ENCODE measurements at regions not wholly inside any gene's neighbourhood (a gene's known extent, or its start where the extent isn't known, plus 50 kb on each side); places are given as distances from the start of the nearest gene placed in this dataset.
"Not testable (repeated sequence)": the region's sequence is repeated elsewhere in the genome, so short reads cannot be mapped to it uniquely, and the experiment has no call there.

- no peaks in the 10 kb centered on the region for H3K9me3 ChIP-seq
- no peak overlapping the region for H3K4me3 ChIP-seq
- H3K27ac ChIP-seq, result no peak overlapping the region
- no peaks in the 10 kb centered on the region for H3K36me3 ChIP-seq
- TF ChIP-seq, protein P1, sequence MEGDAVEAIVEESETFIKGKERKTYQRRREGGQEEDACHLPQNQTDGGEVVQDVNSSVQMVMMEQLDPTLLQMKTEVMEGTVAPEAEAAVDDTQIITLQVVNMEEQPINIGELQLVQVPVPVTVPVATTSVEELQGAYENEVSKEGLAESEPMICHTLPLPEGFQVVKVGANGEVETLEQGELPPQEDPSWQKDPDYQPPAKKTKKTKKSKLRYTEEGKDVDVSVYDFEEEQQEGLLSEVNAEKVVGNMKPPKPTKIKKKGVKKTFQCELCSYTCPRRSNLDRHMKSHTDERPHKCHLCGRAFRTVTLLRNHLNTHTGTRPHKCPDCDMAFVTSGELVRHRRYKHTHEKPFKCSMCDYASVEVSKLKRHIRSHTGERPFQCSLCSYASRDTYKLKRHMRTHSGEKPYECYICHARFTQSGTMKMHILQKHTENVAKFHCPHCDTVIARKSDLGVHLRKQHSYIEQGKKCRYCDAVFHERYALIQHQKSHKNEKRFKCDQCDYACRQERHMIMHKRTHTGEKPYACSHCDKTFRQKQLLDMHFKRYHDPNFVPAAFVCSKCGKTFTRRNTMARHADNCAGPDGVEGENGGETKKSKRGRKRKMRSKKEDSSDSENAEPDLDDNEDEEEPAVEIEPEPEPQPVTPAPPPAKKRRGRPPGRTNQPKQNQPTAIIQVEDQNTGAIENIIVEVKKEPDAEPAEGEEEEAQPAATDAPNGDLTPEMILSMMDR (IDR thresholded peaks at IDR 0.05), result no peak
- TF ChIP-seq POLR2AphosphoS5 (IDR thresholded peaks at IDR 0.05; ENCODE audit: insufficient read depth in 1 of 2, low read depth in 1 of 2) (no peak), POLR2A (IDR thresholded peaks at IDR 0.05) (no peak)
- no peaks in the 10 kb centered on the region for H3K4me1 ChIP-seq
- intact Hi-C loops (cut with DNase I), result no loop called here
- DNase-seq (ENCODE audit: extremely low spot score in 2 of 2), result no peak
- H3K27me3 ChIP-seq, result no peaks in the 10 kb centered on the region
These were observed 699.0 kb upstream of the MIR17HG start for GRCh38 chr13:90648497-90648896.

DNA sequence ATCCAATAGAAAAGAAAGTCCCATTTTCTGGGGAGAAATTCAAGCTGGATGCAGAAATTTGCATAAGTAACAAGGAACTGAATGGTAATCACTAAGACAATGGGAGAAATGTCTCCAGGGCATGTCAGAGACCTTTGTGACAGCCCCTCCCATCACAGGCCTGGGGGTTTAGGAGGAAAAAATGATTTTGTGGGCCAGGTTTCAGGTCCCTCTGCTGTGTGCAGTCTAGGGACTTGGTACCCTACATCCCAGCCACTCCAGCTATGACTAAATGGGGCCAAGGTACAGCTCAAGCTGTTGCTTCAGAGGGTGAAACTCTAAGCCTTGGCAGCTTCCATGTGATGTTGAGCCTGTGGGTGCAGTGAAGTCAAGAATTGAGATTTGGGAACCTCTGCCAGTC lies 695.5 kb upstream of the MIR17HG start:
- intact Hi-C loops (cut with DNase I), result no loop called here
- no peaks in the 10 kb centered on the region for H3K9me3 ChIP-seq
- no peaks in the 10 kb centered on the region for H3K27me3 ChIP-seq
- H3K4me1 ChIP-seq, result no peaks in the 10 kb centered on the region
- no peak for DNase-seq (ENCODE audit: extremely low spot score in 2 of 2)
- TF ChIP-seq POLR2A (IDR thresholded peaks at IDR 0.05) (no peak), POLR2AphosphoS5 (IDR thresholded peaks at IDR 0.05; ENCODE audit: insufficient read depth in 1 of 2, low read depth in 1 of 2) (no peak)
- TF ChIP-seq, protein P1 (IDR thresholded peaks at IDR 0.05), result no peak
- no peak overlapping the region for H3K4me3 ChIP-seq
- H3K36me3 ChIP-seq, result no peaks in the 10 kb centered on the region
- H3K27ac ChIP-seq, result no peak overlapping the region

DNA sequence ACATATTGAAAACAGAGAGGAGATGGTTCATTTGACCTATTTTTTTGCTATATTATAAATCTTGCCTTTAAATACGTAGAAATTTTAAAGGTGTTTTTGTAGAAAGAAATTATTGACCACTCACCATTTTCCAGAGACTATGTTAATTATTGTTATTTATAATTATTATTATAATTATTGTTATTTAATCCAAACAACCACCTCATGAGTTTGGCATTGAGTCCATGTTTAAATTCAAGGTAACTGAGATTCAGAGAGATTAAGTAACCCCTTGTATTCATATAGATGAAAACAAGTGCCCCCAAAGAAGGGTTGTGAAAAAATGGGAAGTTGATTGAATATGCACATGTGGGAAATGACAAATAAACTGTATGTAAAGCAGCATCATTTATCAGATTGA lies 692.5 kb upstream of the MIR17HG start:
- H3K27me3 ChIP-seq, result no peaks in the 10 kb centered on the region
- H3K4me1 ChIP-seq, result no peaks in the 10 kb centered on the region
- intact Hi-C loops (cut with DNase I), result no loop called here
- no peak overlapping the region for H3K4me3 ChIP-seq
- no peaks in the 10 kb centered on the region for H3K9me3 ChIP-seq
- no peaks in the 10 kb centered on the region for H3K36me3 ChIP-seq
- no peak for TF ChIP-seq POLR2AphosphoS5 (IDR thresholded peaks at IDR 0.05; ENCODE audit: insufficient read depth in 1 of 2, low read depth in 1 of 2)
- TF ChIP-seq, protein P1 (IDR thresholded peaks at IDR 0.05), result no peak
- no peak for TF ChIP-seq POLR2A (IDR thresholded peaks at IDR 0.05)
- H3K27ac ChIP-seq, result no peak overlapping the region
- DNase-seq (ENCODE audit: extremely low spot score in 2 of 2), result no peak

DNA sequence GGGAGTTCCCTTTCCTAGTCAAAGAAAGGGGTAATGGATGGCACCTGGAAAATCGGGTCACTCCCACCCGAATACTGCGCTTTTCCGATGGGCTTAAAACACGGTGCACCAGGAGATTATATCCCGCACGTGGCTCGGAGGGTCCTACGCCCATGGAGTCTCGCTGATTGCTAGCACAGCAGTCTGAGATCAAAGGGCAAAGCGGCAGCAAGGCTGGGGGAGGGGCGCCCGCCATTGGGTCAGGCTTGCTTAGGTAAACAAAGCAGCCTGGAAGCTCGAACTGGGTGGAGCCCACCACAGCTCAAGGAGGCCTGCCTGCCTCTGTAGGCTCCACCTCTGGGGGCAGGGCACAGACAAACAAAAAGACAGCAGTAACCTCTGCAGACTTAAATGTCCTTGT lies 683.3 kb upstream of the MIR17HG start:
- H3K9me3 ChIP-seq; H3K4me1 ChIP-seq; H3K4me3 ChIP-seq; H3K27ac ChIP-seq; H3K36me3 ChIP-seq; DNase-seq (ENCODE audit: extremely low spot score in 2 of 2); H3K27me3 ChIP-seq; intact Hi-C loops (cut with DNase I): not testable (repeated sequence)

DNA sequence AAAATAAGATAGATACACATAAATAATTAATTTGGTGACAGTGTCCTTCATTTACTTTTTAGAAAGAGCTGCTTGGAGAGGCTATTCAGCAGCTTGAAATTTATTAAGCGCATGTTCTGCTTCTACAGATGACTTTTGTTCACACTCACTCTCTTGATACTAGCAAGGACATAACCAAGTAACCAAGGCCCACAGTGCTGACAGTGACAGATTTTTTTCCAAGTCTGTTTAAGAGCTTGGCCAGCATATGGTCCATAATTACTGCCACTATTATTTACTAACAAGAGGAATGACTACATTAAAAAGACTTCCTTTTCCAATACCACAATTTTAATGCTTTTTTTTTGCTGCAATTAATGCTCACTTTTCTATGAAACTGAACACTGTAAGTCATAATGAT lies 673.7 kb upstream of the MIR17HG start:
- no peak overlapping the region for H3K27ac ChIP-seq

More for the DNA sequence above, 673.7 kb upstream of the MIR17HG start:
- Histone ChIP-seq H3K36me3 (no peaks in the 10 kb centered on the region), H3K4me1 (no peaks in the 10 kb centered on the region), H3K9me3 (no peaks in the 10 kb centered on the region), H3K27me3 (no peaks in the 10 kb centered on the region), H3K4me3 (no peak overlapping the region)
- TF ChIP-seq, protein P1 (IDR thresholded peaks at IDR 0.05), result no peak
- TF ChIP-seq POLR2A (IDR thresholded peaks at IDR 0.05) (no peak), POLR2AphosphoS5 (IDR thresholded peaks at IDR 0.05; ENCODE audit: insufficient read depth in 1 of 2, low read depth in 1 of 2) (no peak)
- intact Hi-C loops (cut with DNase I), result no loop called here
- DNase-seq (ENCODE audit: extremely low spot score in 2 of 2), result no peak

Data from vagina (tissue), 2 donors.